Large intestine (tissue), 3 donors: ENCODE measurements at regions not wholly inside any gene's neighbourhood (a gene's known extent, or its start where the extent isn't known, plus 50 kb on each side); places are given as distances from the start of the nearest gene placed in this dataset.
"Not testable (repeated sequence)": the region's sequence is repeated elsewhere in the genome, so short reads cannot be mapped to it uniquely, and the experiment has no call there.

Source experiments
- DNase-seq, 2 donors: peaks; one replicate each; pipeline versions ENCODE4 v3.0.0 to v3.0.0-alpha.2; 2013
- H3K27ac ChIP-seq: one replicate; pipeline ENCODE4 v1.5.1; 2013; ENCODE audit warnings: low read length
- H3K27me3 ChIP-seq: 2 replicates; pipeline ENCODE4 v1.6.1; 2013; ENCODE audit warnings: low read length; ENCODE audit not compliant: control insufficient read depth, insufficient read depth
- H3K36me3 ChIP-seq: 2 replicates; pipeline ENCODE4 v1.6.1; 2013; ENCODE audit warnings: low read length; ENCODE audit not compliant: control insufficient read depth, insufficient read depth
- H3K4me1 ChIP-seq: one replicate; pipeline ENCODE4 v1.6.1; 2013; ENCODE audit warnings: low read length; ENCODE audit not compliant: control insufficient read depth, insufficient read depth
- H3K4me3 ChIP-seq: one replicate; pipeline ENCODE4 v1.5.1; 2013; ENCODE audit warnings: low read length
- H3K9me3 ChIP-seq: one replicate; pipeline ENCODE4 v1.6.1; 2013; ENCODE audit warnings: mild to moderate bottlenecking, low read depth, low read length, moderate library complexity; ENCODE audit not compliant: control insufficient read depth
- WGBS: methylation state at CpG from one replicate; pipeline ENCODE4 v1.1.5; 2013; ENCODE audit warnings: low lambda C conversion rate; ENCODE audit not compliant: insufficient coverage; 5-methylcytosine and 5-hydroxymethylcytosine counted together

GRCh38 chr7:35878351-35878750 lies 77.5 kb downstream of the SEPTIN7 start:
- no peak for DNase-seq
- Histone ChIP-seq H3K4me3 (no peak overlapping the region), H3K27me3 (no peaks in the 10 kb centered on the region), H3K4me1 (no peaks in the 10 kb centered on the region), H3K36me3 (peaks cover 6% of the 10 kb centered on the region), H3K9me3 (no peaks in the 10 kb centered on the region), H3K27ac (no peak overlapping the region)
- WGBS, result no CpG with 5 or more reads among the region's 1 CpG

GRCh38 chr7:35887430-35887829 lies 86.6 kb downstream of the SEPTIN7 start:
- WGBS, result no CpG with 5 or more reads among the region's 4 CpGs
- peaks cover 26% of the 10 kb centered on the region for H3K36me3 ChIP-seq
- DNase-seq, H3K27me3 ChIP-seq, H3K9me3 ChIP-seq, H3K4me3 ChIP-seq, H3K4me1 ChIP-seq, H3K27ac ChIP-seq: not testable (repeated sequence)

GRCh38 chr7:35889001-35889400 lies 88.1 kb downstream of the SEPTIN7 start:
- no peaks in the 10 kb centered on the region for H3K9me3 ChIP-seq
- no peak overlapping the region for H3K27ac ChIP-seq
- H3K36me3 ChIP-seq, result peaks cover 25% of the 10 kb centered on the region

GRCh38 chr7:35889870-35890269 lies 89.0 kb downstream of the SEPTIN7 start:
- peaks cover 19% of the 10 kb centered on the region for H3K36me3 ChIP-seq
- WGBS, result 100% methylated on average over 1 of the region's 2 CpGs

More at GRCh38 chr7:35889001-35889400, 88.1 kb downstream of the SEPTIN7 start:
- H3K4me1 ChIP-seq, result no peaks in the 10 kb centered on the region
- 94% methylated on average over 3 of the region's 4 CpGs for WGBS
- DNase-seq, result no peak
- no peak overlapping the region for H3K4me3 ChIP-seq
- no peaks in the 10 kb centered on the region for H3K27me3 ChIP-seq

GRCh38 chr7:35891004-35891830 lies 90.4 kb downstream of the SEPTIN7 start:
- Histone ChIP-seq H3K4me1 (no peaks in the 10 kb centered on the region), H3K4me3 (no peak overlapping the region), H3K27me3 (no peaks in the 10 kb centered on the region), H3K9me3 (no peaks in the 10 kb centered on the region), H3K36me3 (peaks cover 13% of the 10 kb centered on the region), H3K27ac (no peak overlapping the region)
- no peak for DNase-seq
- 100% methylated on average over 1 of the region's 3 CpGs for WGBS

More at GRCh38 chr7:35889870-35890269, 89.0 kb downstream of the SEPTIN7 start:
- no peaks in the 10 kb centered on the region for H3K4me1 ChIP-seq
- no peaks in the 10 kb centered on the region for H3K9me3 ChIP-seq
- no peak overlapping the region for H3K27ac ChIP-seq
- no peak for DNase-seq
- H3K27me3 ChIP-seq, result no peaks in the 10 kb centered on the region
- no peak overlapping the region for H3K4me3 ChIP-seq

- no peak overlapping the region for H3K27ac ChIP-seq
- H3K4me1 ChIP-seq, result no peaks in the 10 kb centered on the region
- H3K4me3 ChIP-seq, result no peak overlapping the region
- no peak for DNase-seq
- no peaks in the 10 kb centered on the region for H3K27me3 ChIP-seq
- H3K9me3 ChIP-seq, result no peaks in the 10 kb centered on the region
- peaks cover 10% of the 10 kb centered on the region for H3K36me3 ChIP-seq
- no CpG with 5 or more reads among the region's 1 CpG for WGBS
These were observed 92.8 kb downstream of the SEPTIN7 start for GRCh38 chr7:35893649-35894048.

- Histone ChIP-seq H3K4me1 (no peaks in the 10 kb centered on the region), H3K4me3 (no peak overlapping the region), H3K27ac (no peak overlapping the region), H3K9me3 (no peaks in the 10 kb centered on the region), H3K36me3 (peaks cover 13% of the 10 kb centered on the region), H3K27me3 (no peaks in the 10 kb centered on the region)
- no peak for DNase-seq
- WGBS, result no CpG with 5 or more reads among the region's 1 CpG
These were observed 93.9 kb downstream of the SEPTIN7 start for GRCh38 chr7:35894721-35895120.

GRCh38 chr7:35900651-35901050 lies 99.8 kb downstream of the SEPTIN7 start:
- Histone ChIP-seq H3K4me1 (no peaks in the 10 kb centered on the region), H3K4me3 (no peak overlapping the region), H3K9me3 (no peaks in the 10 kb centered on the region), H3K27me3 (no peaks in the 10 kb centered on the region), H3K27ac (no peak overlapping the region), H3K36me3 (peaks cover 23% of the 10 kb centered on the region)
- DNase-seq, result no peak
- 67% methylated on average over 1 of the region's 2 CpGs for WGBS

- WGBS, result no CpG with 5 or more reads among the region's 5 CpGs
- H3K4me3 ChIP-seq, result no peak overlapping the region
- peaks cover 11% of the 10 kb centered on the region for H3K36me3 ChIP-seq
These were observed 104.7 kb downstream of the SEPTIN7 start for GRCh38 chr7:35905555-35905954.

GRCh38 chr7:35906191-35906908 lies 105.5 kb downstream of the SEPTIN7 start:
- peak; percentile 66 to 67 for DNase-seq
- no peak overlapping the region for H3K4me3 ChIP-seq
- H3K36me3 ChIP-seq, result peaks cover 11% of the 10 kb centered on the region
- no peaks in the 10 kb centered on the region for H3K27me3 ChIP-seq
- no peaks in the 10 kb centered on the region for H3K9me3 ChIP-seq
- H3K27ac ChIP-seq, result no peak overlapping the region
- 83% methylated on average over 1 of the region's 2 CpGs for WGBS
- no peaks in the 10 kb centered on the region for H3K4me1 ChIP-seq

More at GRCh38 chr7:35905555-35905954, 104.7 kb downstream of the SEPTIN7 start:
- Histone ChIP-seq H3K27ac (no peak overlapping the region), H3K9me3 (no peaks in the 10 kb centered on the region), H3K4me1 (no peaks in the 10 kb centered on the region), H3K27me3 (no peaks in the 10 kb centered on the region)
- no peak for DNase-seq
